Stimulated activated CD4-positive, alpha-beta T cell treated with anti-CD3 and anti-CD28 coated beads, TNF-alpha, amount 100 ng/mL, for 24 hours (primary cell): ENCODE measurements at regions not wholly inside any gene's neighbourhood (a gene's known extent, or its start where the extent isn't known, plus 50 kb on each side); places are given as distances from the start of the nearest gene placed in this dataset.
A peak's percentile ranks its signal among the peaks of the same experiment; 100 is the strongest.
"Not testable (repeated sequence)": the region's sequence is repeated elsewhere in the genome, so short reads cannot be mapped to it uniquely, and the experiment has no call there.

Experiments used
- DNase-seq, 3 experiments: peaks; one replicate each; pipeline ENCODE4 v3.0.0-alpha.2; 2020; ENCODE audit warnings: low read depth in 3 of 3

DNA sequence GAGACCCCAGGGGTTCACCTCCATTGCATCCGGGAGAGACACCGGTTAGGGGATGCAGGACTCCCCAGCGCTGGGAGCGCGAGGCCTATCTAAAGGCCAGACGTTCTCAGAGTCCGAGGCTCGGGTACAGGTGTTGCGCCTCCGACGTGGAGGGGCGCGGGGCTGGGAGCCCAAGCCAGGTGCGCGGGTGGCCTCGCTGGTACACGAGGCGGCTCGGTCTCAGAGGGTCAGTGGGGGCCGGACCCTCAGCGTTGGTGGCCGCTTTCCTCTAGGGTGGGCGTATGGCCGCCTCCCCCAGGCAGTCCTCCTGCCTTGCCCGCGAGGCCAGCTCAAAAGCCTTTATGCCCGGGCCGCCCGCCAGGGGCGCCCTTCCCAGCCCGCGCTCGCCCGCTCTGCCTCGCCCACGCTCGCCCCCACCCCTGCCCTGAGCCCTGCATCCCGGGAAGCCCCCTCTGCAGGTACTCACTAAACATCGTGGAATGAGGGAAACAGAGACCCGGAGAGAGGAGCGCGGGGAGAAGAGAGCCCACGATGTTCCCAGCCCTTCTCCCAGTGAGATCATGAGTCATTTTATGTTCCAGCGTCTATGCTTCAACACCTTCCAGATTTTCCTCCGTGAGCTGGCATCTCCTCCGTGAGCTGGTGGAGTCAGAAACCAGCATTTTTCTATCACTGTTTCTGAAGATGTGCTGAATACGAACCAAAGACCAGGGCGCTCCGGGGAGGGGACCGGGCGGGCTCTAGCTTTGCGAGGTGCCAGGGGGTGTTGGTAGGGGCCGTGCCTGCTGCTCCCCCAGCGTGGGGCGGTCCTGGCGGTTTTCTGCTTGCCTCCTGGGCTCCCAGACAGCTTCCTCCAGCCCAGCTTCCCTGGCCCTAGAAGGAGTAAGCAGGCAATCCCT, 73.8 kb downstream of the DIO3 start:
- no peak for DNase-seq

- peak in 1 of 3 experiments; percentile 47 for DNase-seq
These were observed 74.7 kb downstream of the DIO3 start for GRCh38 chr14:101635749-101636560.

GRCh38 chr14:101639241-101639833, 78.0 kb downstream of the DIO3 start:
- no peak for DNase-seq

DNA sequence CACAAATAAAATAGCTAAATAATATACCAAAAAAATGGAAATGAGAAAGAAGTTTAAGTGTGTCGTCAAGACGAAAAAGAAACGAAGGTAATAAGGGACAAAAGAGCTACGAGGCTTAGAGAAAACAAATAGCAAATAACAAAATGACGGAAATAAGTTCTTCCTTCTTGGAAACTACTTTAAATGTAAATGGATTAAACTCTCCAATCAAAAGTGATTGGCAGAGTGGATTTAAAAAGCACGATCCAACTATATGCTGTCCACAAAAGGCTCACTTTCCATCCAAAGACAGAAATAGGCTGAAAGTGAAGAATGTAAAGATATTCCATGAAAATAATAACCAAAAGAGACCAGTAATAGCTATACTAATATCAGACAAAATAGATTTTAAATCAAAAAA, 82.4 kb downstream of the DIO3 start:
- DNase-seq, result no peak

DNA sequence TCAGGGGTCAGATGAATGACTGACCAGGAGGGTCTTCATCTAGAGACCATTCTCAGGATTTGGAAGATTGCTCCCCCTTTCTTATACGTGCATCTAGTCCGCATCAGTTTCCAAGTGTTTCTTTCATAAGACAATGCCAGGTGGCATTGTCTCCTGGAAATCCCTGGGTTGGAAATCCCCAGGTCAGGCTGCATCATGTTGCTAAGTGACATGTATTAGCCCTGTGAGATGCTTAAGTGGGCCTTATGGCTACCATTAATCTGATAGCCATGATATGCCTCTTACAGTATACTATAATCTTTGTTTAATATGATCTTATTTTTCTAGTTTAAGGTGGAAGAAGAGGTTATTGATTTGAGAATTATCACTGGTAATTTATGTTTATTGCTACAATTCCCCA, 92.8 kb downstream of the DIO3 start:
- DNase-seq, result no peak

DNA sequence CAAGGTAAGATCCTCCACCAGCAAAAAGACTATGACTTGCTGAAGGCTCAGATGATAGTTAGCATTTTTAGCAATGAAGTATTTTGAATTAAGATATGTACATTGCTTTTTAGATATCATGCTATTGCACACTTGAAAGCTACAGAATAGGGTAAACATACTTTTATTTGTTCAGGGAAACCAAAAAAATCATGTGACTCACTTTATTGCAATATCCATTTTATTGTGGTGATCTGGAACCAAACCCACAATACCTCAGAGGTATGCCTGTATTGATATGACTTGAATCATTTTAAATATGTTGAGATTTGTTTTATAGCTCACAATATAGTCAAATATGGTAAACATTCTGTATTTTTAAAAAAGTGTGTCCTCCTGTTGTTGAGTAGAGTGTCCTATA, 96.1 kb downstream of the DIO3 start:
- DNase-seq, result no peak

GRCh38 chr14:101665478-101666078, 95.9 kb upstream of the PPP2R5C start:
- peak in 1 of 3 experiments; percentile 48 for DNase-seq

GRCh38 chr14:101666264-101666663, 95.2 kb upstream of the PPP2R5C start:
- DNase-seq, result no peak

DNA sequence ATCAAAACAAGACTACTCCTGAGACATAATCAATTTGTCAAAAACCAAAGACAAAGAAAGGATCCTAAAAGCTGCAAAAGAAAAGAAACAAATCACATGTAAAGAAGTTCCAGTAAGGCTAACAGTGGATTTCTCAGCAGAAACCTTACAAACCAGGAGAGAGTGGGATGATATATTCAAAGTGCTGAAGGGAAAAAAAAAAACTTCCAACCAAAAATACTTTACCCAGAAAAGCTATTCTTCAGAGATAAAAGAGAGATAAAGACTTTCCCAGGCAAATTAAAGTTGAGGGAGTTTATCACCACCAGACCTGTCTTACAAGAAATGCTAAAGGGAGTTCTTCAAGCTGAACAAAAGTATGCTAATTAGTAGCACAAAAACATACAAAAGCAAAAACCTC, 91.9 kb upstream of the PPP2R5C start:
- no peak for DNase-seq

DNA sequence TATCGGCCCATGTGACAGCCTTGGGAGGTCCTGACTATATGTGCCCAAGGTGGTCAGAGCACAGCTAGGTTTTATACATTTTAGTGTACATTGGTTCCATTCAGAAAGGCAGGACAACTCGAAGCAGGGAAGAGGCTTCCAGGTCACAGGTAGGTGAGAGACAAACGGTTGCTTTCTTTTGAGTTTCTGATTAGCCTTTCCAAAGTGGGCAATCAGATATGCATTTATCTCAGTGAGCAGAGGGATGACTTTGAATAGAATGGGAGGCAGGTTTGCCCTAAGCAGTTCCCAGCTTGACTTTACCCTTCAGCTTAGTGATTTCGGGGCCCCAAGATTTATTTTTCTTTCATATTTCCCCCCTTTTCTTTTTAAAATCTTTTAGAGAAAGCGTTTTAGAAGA, 87.6 kb upstream of the PPP2R5C start:
- no peak for DNase-seq

GRCh38 chr14:101675835-101676234, 85.7 kb upstream of the PPP2R5C start:
- not testable (repeated sequence) for DNase-seq

DNA sequence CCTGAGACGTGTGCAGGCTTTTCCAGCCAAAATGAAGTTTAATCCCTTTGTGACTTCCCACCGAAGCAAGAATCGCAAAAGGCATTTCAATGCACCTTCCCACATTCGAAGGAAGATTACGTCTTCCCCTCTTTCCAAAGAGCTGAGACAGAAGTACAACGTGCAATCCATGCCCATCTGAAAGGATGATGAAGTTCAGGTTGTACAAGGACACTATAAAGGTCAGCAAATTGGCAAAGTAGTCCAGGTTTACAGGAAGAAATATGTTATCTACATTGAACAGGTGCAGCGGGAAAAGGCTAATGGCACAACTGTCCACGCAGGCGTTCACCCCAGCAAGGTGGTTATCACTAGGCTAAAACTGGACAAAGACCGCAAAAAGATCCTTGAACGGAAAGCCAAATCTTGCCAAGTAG, 83.6 kb upstream of the PPP2R5C start:
- DNase-seq, result not testable (repeated sequence)

DNA sequence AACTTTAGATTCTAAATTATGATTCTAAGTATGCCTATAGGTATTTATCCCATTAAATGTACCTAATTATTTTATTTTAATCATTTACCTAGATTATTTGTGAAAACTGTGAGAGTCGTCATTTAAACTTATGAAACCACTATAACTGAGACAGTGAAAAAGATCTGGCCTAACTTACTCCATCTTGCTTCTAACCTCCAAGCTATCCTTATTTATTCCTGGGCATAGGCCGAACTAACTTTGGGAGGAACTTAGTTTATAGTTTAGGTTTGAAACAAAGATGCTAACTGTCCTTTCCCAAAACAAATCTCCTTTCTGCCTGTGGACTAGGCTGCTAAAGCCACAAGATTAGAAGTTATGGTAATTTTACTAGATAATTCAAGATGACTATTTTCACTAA, 79.7 kb upstream of the PPP2R5C start:
- no peak for DNase-seq

DNA sequence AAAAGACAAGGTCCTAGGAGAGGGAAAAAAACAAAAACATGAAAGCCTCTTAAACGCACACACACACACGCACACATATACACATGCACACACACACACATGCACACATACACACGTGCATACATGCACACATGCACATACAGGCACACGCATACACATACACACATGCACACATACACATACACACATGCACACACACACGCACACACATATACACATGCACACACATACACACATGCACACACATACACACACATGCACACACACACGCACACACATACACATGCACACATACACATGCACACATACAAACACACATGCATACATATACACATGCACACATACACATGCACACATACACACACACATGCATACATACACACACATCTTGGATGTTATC, 78.1 kb upstream of the PPP2R5C start:
- no peak for DNase-seq

DNA sequence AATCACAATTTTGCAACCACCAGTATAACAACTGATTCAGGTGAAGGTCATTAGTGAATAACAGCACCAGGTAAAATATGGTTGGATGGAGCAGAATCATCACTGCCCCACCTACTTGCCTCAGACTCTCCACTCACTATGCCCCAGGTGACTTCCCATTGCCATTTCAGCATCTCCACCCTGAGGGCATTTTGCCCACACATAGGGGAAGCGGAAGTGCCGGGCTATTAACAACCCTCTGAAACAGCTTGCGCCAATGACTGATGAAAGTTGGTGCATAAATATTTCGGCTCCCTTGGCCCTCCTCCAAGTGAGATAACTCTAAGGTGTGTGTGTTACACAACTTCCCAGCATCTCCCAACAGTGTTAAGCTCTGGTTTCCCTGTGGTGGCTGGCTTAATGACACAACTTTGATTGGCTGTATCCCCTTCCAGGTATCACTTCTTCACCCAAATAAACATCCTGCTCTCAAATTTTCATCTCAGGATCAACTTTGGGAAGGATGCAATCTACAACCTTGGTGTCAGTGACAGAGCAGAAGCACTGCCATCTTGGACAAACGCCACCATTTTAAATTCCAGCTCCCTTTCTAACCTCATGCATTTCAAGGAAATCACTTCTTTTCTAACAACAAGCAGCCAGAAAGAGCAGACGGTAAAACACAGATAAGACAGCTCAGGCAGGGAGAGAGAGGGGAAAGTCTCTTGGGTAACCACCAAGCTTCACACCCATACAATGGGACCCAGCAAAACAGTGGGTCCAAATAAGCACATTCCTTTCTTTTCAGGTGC, 73.6 kb upstream of the PPP2R5C start:
- DNase-seq, result no peak

DNA sequence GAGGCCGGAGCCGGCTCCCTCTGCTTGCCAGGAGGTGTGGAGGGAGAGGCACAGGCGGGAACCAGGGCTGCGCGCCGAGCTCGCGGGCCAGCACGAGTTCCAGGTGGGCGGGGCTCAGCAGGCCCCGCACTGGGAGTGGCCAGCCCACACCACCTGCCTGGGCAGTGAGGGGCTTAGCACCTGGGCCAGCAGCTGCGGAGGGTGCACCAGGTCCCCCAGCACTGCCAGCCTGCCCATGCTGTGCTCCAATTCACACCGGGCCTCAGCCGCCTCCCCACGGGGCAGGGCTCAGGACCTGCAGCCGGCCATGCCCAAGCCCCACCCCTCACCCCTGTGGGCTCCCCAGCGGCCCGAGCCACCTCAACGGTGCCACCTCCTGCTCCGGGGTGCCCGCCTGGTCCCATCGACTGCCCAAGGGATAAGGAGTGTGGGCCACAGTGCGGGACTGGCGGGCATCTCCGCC, 72.4 kb upstream of the PPP2R5C start:
- no peak for DNase-seq

- not testable (repeated sequence) for DNase-seq
These were observed 71.5 kb upstream of the PPP2R5C start for GRCh38 chr14:101689966-101690365.

DNA sequence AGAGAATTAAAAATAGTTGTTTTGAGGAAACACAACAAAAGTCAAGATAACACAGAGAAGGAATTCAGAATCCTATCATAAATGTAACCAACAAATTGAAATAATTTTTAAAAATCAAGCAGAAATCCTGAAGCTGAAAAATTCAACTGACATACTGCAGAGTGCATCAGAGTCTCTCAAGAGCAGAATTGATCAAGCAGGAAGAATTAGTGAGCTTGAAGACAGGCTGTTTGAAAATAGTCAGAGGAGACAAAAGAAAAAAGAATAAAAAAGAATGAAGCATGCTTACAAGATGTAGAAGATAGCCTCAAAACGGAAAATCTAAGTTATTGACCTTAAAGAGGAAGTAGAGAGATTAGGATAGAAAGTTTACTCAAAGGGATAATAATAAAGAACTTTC, 65.8 kb upstream of the PPP2R5C start:
- no peak for DNase-seq

- no peak for DNase-seq
These were observed 57.4 kb upstream of the PPP2R5C start for GRCh38 chr14:101704140-101704539.

GRCh38 chr14:101705733-101706508, 55.6 kb upstream of the PPP2R5C start:
- DNase-seq, result peak in 2 of 3 experiments; percentile 41 to 55
